H1 (cell line): ENCODE measurements at regions not wholly inside any gene's neighbourhood (a gene's known extent, or its start where the extent isn't known, plus 50 kb on each side); places are given as distances from the start of the nearest gene placed in this dataset.

Experiments
- CTCF ChIA-PET: fragments of 300-600 bp; sonication (Branson Sonifier 250); formaldehyde crosslinking; loops from one replicate; lab custom pipeline; 2021; ENCODE audit not compliant: partially characterized antibody; lab: Charles Lee
- POLR2A ChIA-PET: fragments of 300-600 bp; sonication (Branson Sonifier 250); formaldehyde crosslinking; loops from one replicate; lab custom pipeline; 2021; ENCODE audit warnings: inconsistent platforms; ENCODE audit not compliant: partially characterized antibody; lab: Charles Lee
- DNase-seq, 2 experiments: peaks; one replicate each; pipeline versions ENCODE4 v3.0.0 to v3.0.0-alpha.2; 2010 to 2022; ENCODE audit warnings: low spot score in 2 of 2, low read depth in 1 of 2, mixed read lengths in 1 of 2
- FAIRE-seq: peaks from 2 replicates; lab custom pipeline; 2011; peaks lifted over from hg19 to GRCh38; lab: Jason Lieb, UNC
- H2AFZ ChIP-seq: 2 replicates; pipeline ENCODE4 v1.8.1; 2012; ENCODE audit warnings: low read length, inconsistent platforms
- H2AK5ac ChIP-seq: 2 replicates; pipeline ENCODE4 v1.6.1; 2013; ENCODE audit warnings: low read depth, low read length
- H2BK120ac ChIP-seq: replicated peaks from 2 replicates; pipeline ENCODE3; 2013; ENCODE audit warnings: low read depth, low read length, inconsistent platforms
- H2BK12ac ChIP-seq: 2 replicates; pipeline ENCODE4 v1.6.1; 2013; ENCODE audit warnings: low read depth, low read length
- H2BK15ac ChIP-seq: 2 replicates; pipeline ENCODE4 v1.6.1; 2013; ENCODE audit warnings: low read length
- H2BK20ac ChIP-seq: 2 replicates; pipeline ENCODE4 v1.6.1; 2013; ENCODE audit warnings: low read length
- H2BK5ac ChIP-seq: 2 replicates; pipeline ENCODE4 v1.6.1; 2013; ENCODE audit warnings: low read depth, low read length
- H3K14ac ChIP-seq: 2 replicates; pipeline ENCODE4 v1.6.1; 2013; ENCODE audit warnings: inconsistent platforms; ENCODE audit not compliant: insufficient read length
- H3K18ac ChIP-seq: 2 replicates; pipeline ENCODE4 v1.6.1; 2013; ENCODE audit warnings: low read length; ENCODE audit errors: extremely low read depth
- H3K23ac ChIP-seq: 2 replicates; pipeline ENCODE4 v1.6.1; 2013; ENCODE audit warnings: inconsistent platforms; ENCODE audit not compliant: insufficient read length
- H3K23me2 ChIP-seq: 2 replicates; pipeline ENCODE4 v1.6.1; 2013; ENCODE audit warnings: low read depth, low read length
- H3K27ac ChIP-seq: 2 replicates; pipeline ENCODE4 v1.6.1; 2011; ENCODE audit warnings: low read depth, low read length, inconsistent platforms
- H3K27me3 ChIP-seq, 4 experiments: replicated peaks in 1 of 4; 1 replicate in 1 of 4; 2 replicates in 3 of 4; pipeline versions ENCODE4 v1.6.1 to v1.8.1; 2011 to 2013; ENCODE audit warnings: low read length in 3 of 4, mild to moderate bottlenecking in 3 of 4, inconsistent platforms in 2 of 4, mixed read lengths in 2 of 4, moderate library complexity in 1 of 4; ENCODE audit not compliant: control insufficient read depth in 3 of 4, insufficient read depth in 3 of 4; ENCODE audit errors: extremely low read depth in 1 of 4
- H3K36me3 ChIP-seq, 4 experiments: 2 replicates each; pipeline versions ENCODE4 v1.6.1 to v1.8.1; 2011 to 2013; ENCODE audit warnings: mild to moderate bottlenecking in 4 of 4, low read length in 3 of 4, moderate library complexity in 2 of 4, control low read depth in 1 of 4, inconsistent platforms in 1 of 4; ENCODE audit not compliant: insufficient read depth in 4 of 4, control insufficient read depth in 2 of 4
- H3K4ac ChIP-seq: replicated peaks from 2 replicates; pipeline ENCODE3; 2013; ENCODE audit warnings: low read length, low read depth, mixed read lengths, inconsistent platforms; ENCODE audit not compliant: insufficient read length
- H3K4me1 ChIP-seq, 4 experiments: replicated peaks in 1 of 4; 1 replicate in 1 of 4; 2 replicates in 3 of 4; pipeline versions ENCODE4 v1.6.1 to v1.8.1; 2011 to 2013; ENCODE audit warnings: low read length in 3 of 4, inconsistent platforms in 2 of 4, mixed read lengths in 1 of 4; ENCODE audit not compliant: insufficient read depth in 4 of 4, control insufficient read depth in 3 of 4
- H3K4me2 ChIP-seq, 2 experiments: 2 replicates each; pipeline versions ENCODE4 v1.6.1 to v1.8.1; 2011 to 2013; ENCODE audit warnings: low read depth in 2 of 2, low read length in 2 of 2, control low read depth in 1 of 2, inconsistent platforms in 1 of 2, mild to moderate bottlenecking in 1 of 2; ENCODE audit not compliant: insufficient read depth in 1 of 2
- H3K4me3 ChIP-seq, 4 experiments: fragments of 200-600, 300-600 bp in 1 of 4; sonication (generic), shearing (Covaris generic), sonication (Bioruptor Twin) in 1 of 4; 2 replicates each; pipeline versions ENCODE4 v1.5.1 to v1.8.1; 2011 to 2016; ENCODE audit warnings: low read length in 4 of 4, low read depth in 3 of 4, control low read depth in 2 of 4, inconsistent platforms in 2 of 4, mild to moderate bottlenecking in 2 of 4, mixed read lengths in 1 of 4, moderate library complexity in 1 of 4; ENCODE audit not compliant: insufficient read depth in 2 of 4; ENCODE audit errors: extremely low read depth in 1 of 4
- H3K56ac ChIP-seq: replicated peaks from 2 replicates; pipeline ENCODE3; 2013; ENCODE audit warnings: low read depth, mild to moderate bottlenecking, mixed read lengths, low read length, inconsistent platforms; ENCODE audit not compliant: insufficient read length
- H3K79me1 ChIP-seq: 2 replicates; pipeline ENCODE4 v1.6.1; 2013; ENCODE audit warnings: low read depth, low read length, control low read depth
- H3K79me2 ChIP-seq, 2 experiments: 2 replicates each; pipeline versions ENCODE4 v1.6.1 to v1.8.1; 2012 to 2013; ENCODE audit warnings: low read length in 2 of 2, mild to moderate bottlenecking in 2 of 2, inconsistent platforms in 1 of 2; ENCODE audit not compliant: insufficient read depth in 2 of 2, control insufficient read depth in 1 of 2
- H3K9ac ChIP-seq, 4 experiments: replicated peaks in 1 of 4; 1 replicate in 1 of 4; 2 replicates in 3 of 4; pipeline versions ENCODE4 v1.6.1 to v1.8.1; 2011 to 2013; ENCODE audit warnings: low read depth in 3 of 4, low read length in 3 of 4, control low read depth in 2 of 4, mild to moderate bottlenecking in 2 of 4, moderate library complexity in 2 of 4, inconsistent platforms in 1 of 4; ENCODE audit errors: extremely low read depth in 1 of 4
- H3K9me3 ChIP-seq, 2 experiments: 2 replicates each; pipeline versions ENCODE4 v1.6.1 to v1.8.1; 2012 to 2013; ENCODE audit warnings: mild to moderate bottlenecking in 2 of 2, moderate library complexity in 2 of 2, control low read depth in 1 of 2, inconsistent platforms in 1 of 2, low read depth in 1 of 2, low read length in 1 of 2, mixed read lengths in 1 of 2; ENCODE audit not compliant: insufficient read depth in 2 of 2
- H4K20me1 ChIP-seq, 2 experiments: replicated peaks in 1 of 2; 2 replicates each; pipeline versions ENCODE3 to v1.8.1; 2011 to 2013; ENCODE audit warnings: inconsistent platforms in 2 of 2, low read length in 2 of 2, mild to moderate bottlenecking in 1 of 2; ENCODE audit not compliant: insufficient read depth in 2 of 2, control insufficient read depth in 1 of 2
- H4K5ac ChIP-seq: 2 replicates; pipeline ENCODE4 v1.6.1; 2013; ENCODE audit warnings: low read length, low read depth, mixed read lengths, inconsistent platforms; ENCODE audit not compliant: insufficient read length
- H4K8ac ChIP-seq: 2 replicates; pipeline ENCODE4 v1.8.0; 2013; ENCODE audit warnings: mild to moderate bottlenecking, moderate library complexity, low read length, inconsistent platforms; ENCODE audit not compliant: insufficient read depth; ENCODE audit errors: extremely low read depth
- H4K91ac ChIP-seq: replicated peaks from 2 replicates; pipeline ENCODE3; 2013; ENCODE audit warnings: low read length, mixed read lengths, inconsistent platforms; ENCODE audit not compliant: insufficient read length
- JUND ChIP-seq: IDR thresholded peaks from 2 replicates; pipeline ENCODE4 v1.6.1; 2011; ENCODE audit warnings: mild to moderate bottlenecking, improper control_type of control experiment, low read length
- SRF ChIP-seq: IDR thresholded peaks from 2 replicates; pipeline ENCODE4 v1.6.1; 2011; ENCODE audit warnings: mild to moderate bottlenecking, low read depth, low read length, moderate library complexity
- WGBS, 2 experiments: shearing (Covaris generic) in 1 of 2; methylation state at CpG; one replicate each; pipeline versions ENCODE4 v1.1.6 to v1.1.7; 2013 to 2015; ENCODE audit warnings: low lambda C conversion rate in 2 of 2, mixed read lengths in 2 of 2, inconsistent platforms in 1 of 2, low coverage in 1 of 2, missing lambda C conversion rate in 1 of 2; ENCODE audit not compliant: insufficient replicate concordance in 2 of 2, insufficient coverage in 1 of 2, insufficient read length in 1 of 2; ENCODE audit errors: extremely low coverage in 1 of 2, missing lambda C conversion rate in 1 of 2; 5-methylcytosine and 5-hydroxymethylcytosine counted together

DNA sequence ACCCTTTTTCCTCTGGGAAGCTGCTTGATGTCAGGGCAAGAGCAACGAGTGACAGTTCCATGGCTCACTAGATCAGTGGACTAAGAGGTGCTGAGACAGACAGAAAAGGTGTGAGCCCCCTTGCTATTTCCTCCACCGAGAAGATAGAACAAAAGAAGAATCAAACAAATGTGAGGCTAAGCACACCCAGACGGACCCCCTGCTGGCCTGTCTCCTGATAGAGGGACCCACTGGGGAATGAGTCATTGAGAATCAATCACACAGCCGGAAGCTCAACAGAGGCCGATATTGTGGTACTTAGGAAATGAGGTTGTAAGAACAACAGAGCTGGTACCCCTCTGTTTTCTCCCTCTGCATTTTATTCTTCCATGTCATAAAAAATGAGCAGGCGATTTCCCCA is 89.8 kb upstream of the TEX51 start:
- H3K23ac ChIP-seq = no peak overlapping the region
- WGBS, 2 experiments = 51% methylated on average over 6 of the region's 6 CpGs; no CpG with 5 or more reads in 1 of the 2 experiments

More for the DNA sequence above, 89.8 kb upstream of the TEX51 start:
- Histone ChIP-seq H4K8ac (no peak overlapping the region), H3K14ac (no peak overlapping the region), H2BK5ac (no peak overlapping the region), H3K79me1 (no peaks in the 10 kb centered on the region), H3K4me2 (peak overlapping the region in 1 of 2 experiments; percentile 27; a peak in 1 of 4 replicates), H2BK15ac (no peak overlapping the region), H2AFZ (no peak overlapping the region), H3K56ac (no peak overlapping the region), H4K5ac (no peak overlapping the region), H2BK20ac (no peak overlapping the region), H3K18ac (no peak overlapping the region), H3K4ac (no peak overlapping the region), H4K91ac (no peak overlapping the region), H3K23me2 (no peaks in the 10 kb centered on the region), H4K20me1 (no peaks in the 10 kb centered on the region), H2BK120ac (no peak overlapping the region), H3K27me3 (no peaks in the 10 kb centered on the region), H3K4me1 (peaks cover 0 to 2% (median 0%) of the 10 kb centered on the region in 4 experiments; a peak in 1 of 7 replicates), H3K27ac (no peak overlapping the region), H3K9ac (no peak overlapping the region), H3K4me3 (no peak overlapping the region), H3K9me3 (peaks cover 0 to 3% of the 10 kb centered on the region in 2 experiments; a peak in 1 of 4 replicates), H2AK5ac (no peak overlapping the region), H3K36me3 (no peaks in the 10 kb centered on the region), H2BK12ac (no peak overlapping the region), H3K79me2 (no peaks in the 10 kb centered on the region)
- TF ChIP-seq SRF = no peak
- TF ChIP-seq JUND = 0 out of 2 replicates have a peak, but pooled peaks have one; percentile 26
- ChIA-PET POLR2A (no interaction called here), CTCF (interaction anchor here (0.6 to 0.8 kb wide), 4 partner anchors 30 to 133 kb away, joined by 3 to 5 read pairs (median 3); no protein-coding TSS in a partner anchor)
- FAIRE-seq = no peak
- peak in 1 of 2 experiments; percentile 41 for DNase-seq
